Ishikawa (cell line): ENCODE measurements at regions not wholly inside any gene's neighbourhood (a gene's known extent, or its start where the extent isn't known, plus 50 kb on each side); places are given as distances from the start of the nearest gene placed in this dataset.

ENCODE experiments used
- CEBPB ChIP-seq: IDR thresholded peaks from 2 replicates; pipeline ENCODE4 v1.6.1; 2012
- CREB1 ChIP-seq: IDR thresholded peaks from 2 replicates; pipeline ENCODE4 v1.6.1; 2012; ENCODE audit warnings: low read depth
- EGR1 ChIP-seq: IDR thresholded peaks from 2 replicates; pipeline ENCODE4 v1.6.1; 2012
- EP300 ChIP-seq: IDR thresholded peaks from 2 replicates; pipeline ENCODE4 v1.6.1; 2012; ENCODE audit warnings: borderline replicate concordance
- FOXM1 ChIP-seq: IDR thresholded peaks from 2 replicates; pipeline ENCODE4 v1.6.1; 2012; ENCODE audit warnings: low read depth, borderline replicate concordance
- NFIC ChIP-seq: IDR thresholded peaks from 2 replicates; pipeline ENCODE4 v1.6.1; 2012
- RAD21 ChIP-seq: IDR thresholded peaks from 2 replicates; pipeline ENCODE4 v1.6.1; 2012; ENCODE audit warnings: low read depth
- TAF1 ChIP-seq: IDR thresholded peaks from 2 replicates; pipeline ENCODE4 v1.6.1; 2012; ENCODE audit warnings: low read depth, mild to moderate bottlenecking
- TCF12 ChIP-seq: IDR thresholded peaks from 2 replicates; pipeline ENCODE4 v1.6.1; 2012; ENCODE audit warnings: low read depth
- TEAD4 ChIP-seq: IDR thresholded peaks from 2 replicates; pipeline ENCODE4 v1.6.1; 2012
- YY1 ChIP-seq: IDR thresholded peaks from 2 replicates; pipeline ENCODE4 v1.6.1; 2012; ENCODE audit warnings: low read depth
- ZBTB7A ChIP-seq: IDR thresholded peaks from 2 replicates; pipeline ENCODE4 v1.6.1; 2012; ENCODE audit warnings: low read depth
- TF ChIP-seq, protein P1 (sequence below): IDR thresholded peaks from 2 replicates; pipeline ENCODE4 v1.6.1; 2012; ENCODE audit warnings: low read depth, mild to moderate bottlenecking
- TF ChIP-seq, protein P2 (sequence below): IDR thresholded peaks from 2 replicates; pipeline ENCODE4 v1.6.1; 2012
- TF ChIP-seq, protein P3 (sequence below): IDR thresholded peaks from 2 replicates; pipeline ENCODE4 v1.6.1; 2012

DNA sequence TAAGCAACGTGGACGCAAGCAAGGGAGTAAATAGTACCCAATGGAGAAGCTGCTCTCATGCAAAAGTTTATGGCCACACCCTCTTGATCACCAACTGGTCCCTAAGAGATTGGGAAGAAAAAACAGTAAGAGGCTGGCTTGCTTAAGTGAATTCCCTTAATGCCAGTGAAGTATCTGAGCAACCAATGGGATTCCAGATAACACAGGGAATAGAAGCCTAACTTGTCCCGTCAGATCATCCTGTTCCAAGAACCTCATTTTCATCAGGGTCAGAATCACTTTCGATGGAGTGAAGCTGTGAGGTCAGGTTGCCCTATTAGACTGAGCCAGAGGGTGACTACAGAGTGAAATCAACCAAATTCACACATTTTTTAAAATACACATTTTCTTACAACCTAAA, 104.3 kb downstream of the CD47 start:
- TF ChIP-seq RAD21 (no peak), ZBTB7A (no peak), FOXM1 (no peak), TCF12 (no peak), YY1 (no peak), TAF1 (no peak), EGR1 (no peak), NFIC (no peak), TEAD4 (no peak), CREB1 (no peak), EP300 (no peak), CEBPB (no peak)
- TF ChIP-seq, protein P1, sequence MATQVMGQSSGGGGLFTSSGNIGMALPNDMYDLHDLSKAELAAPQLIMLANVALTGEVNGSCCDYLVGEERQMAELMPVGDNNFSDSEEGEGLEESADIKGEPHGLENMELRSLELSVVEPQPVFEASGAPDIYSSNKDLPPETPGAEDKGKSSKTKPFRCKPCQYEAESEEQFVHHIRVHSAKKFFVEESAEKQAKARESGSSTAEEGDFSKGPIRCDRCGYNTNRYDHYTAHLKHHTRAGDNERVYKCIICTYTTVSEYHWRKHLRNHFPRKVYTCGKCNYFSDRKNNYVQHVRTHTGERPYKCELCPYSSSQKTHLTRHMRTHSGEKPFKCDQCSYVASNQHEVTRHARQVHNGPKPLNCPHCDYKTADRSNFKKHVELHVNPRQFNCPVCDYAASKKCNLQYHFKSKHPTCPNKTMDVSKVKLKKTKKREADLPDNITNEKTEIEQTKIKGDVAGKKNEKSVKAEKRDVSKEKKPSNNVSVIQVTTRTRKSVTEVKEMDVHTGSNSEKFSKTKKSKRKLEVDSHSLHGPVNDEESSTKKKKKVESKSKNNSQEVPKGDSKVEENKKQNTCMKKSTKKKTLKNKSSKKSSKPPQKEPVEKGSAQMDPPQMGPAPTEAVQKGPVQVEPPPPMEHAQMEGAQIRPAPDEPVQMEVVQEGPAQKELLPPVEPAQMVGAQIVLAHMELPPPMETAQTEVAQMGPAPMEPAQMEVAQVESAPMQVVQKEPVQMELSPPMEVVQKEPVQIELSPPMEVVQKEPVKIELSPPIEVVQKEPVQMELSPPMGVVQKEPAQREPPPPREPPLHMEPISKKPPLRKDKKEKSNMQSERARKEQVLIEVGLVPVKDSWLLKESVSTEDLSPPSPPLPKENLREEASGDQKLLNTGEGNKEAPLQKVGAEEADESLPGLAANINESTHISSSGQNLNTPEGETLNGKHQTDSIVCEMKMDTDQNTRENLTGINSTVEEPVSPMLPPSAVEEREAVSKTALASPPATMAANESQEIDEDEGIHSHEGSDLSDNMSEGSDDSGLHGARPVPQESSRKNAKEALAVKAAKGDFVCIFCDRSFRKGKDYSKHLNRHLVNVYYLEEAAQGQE = no peak
- TF ChIP-seq, protein P2, sequence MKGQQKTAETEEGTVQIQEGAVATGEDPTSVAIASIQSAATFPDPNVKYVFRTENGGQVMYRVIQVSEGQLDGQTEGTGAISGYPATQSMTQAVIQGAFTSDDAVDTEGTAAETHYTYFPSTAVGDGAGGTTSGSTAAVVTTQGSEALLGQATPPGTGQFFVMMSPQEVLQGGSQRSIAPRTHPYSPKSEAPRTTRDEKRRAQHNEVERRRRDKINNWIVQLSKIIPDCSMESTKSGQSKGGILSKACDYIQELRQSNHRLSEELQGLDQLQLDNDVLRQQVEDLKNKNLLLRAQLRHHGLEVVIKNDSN = no peak
- TF ChIP-seq, protein P3, sequence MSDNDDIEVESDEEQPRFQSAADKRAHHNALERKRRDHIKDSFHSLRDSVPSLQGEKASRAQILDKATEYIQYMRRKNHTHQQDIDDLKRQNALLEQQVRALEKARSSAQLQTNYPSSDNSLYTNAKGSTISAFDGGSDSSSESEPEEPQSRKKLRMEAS = no peak

DNA sequence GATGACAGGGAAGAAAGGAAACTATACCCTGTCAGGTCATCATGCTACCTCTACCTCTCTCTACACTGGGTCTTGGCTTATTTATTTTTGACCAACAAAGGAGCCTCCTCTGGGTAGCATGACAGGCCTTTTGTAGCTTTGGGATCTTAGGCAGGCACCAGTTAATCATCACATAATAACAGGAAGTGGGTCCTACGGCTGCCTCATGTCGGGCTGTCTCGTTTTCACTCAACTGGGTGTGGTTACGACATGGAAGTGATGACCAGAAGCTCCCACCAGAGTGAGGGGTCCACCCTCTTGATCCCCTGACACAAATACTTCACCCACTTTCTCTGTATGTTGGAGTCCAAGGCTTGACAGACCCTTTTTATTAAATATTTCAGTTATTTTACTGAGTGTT, 105.3 kb downstream of the CD47 start:
- TF ChIP-seq TAF1 (no peak), EGR1 (no peak), TEAD4 (no peak), YY1 (no peak), CREB1 (no peak), CEBPB (no peak), EP300 (no peak), ZBTB7A (no peak), RAD21 (no peak), NFIC (no peak), FOXM1 (no peak)
- TF ChIP-seq, protein P3 = no peak
- TF ChIP-seq, protein P2 = no peak
- TF ChIP-seq, protein P1 = no peak

DNA sequence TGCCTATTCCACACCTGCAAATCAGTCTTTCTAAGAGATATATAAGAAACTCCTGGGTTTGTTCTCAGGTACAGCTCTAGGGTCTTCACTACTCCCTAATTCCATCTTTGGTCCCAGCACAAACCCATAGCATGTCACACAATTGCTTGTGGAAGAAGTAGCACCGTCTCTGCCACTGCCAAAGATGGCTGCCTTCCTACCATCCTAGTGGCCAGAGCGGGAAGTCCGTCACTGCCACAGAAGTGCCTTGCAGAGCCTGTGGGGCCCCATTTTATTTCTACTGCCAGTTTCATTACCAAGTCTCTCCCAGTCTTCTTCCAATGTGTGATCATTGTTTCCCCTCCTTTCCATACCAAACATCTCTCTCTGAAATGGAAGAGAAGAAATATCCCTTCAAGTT, 107.6 kb downstream of the CD47 start:
- TF ChIP-seq EGR1 (no peak), NFIC (no peak), TCF12 (no peak), YY1 (no peak), CEBPB (no peak), TEAD4 (no peak), TAF1 (no peak), EP300 (no peak), ZBTB7A (no peak), FOXM1 (no peak), CREB1 (no peak), RAD21 (no peak)
- TF ChIP-seq, protein P1 = no peak
- TF ChIP-seq, protein P2 = no peak
- TF ChIP-seq, protein P3 = no peak

DNA sequence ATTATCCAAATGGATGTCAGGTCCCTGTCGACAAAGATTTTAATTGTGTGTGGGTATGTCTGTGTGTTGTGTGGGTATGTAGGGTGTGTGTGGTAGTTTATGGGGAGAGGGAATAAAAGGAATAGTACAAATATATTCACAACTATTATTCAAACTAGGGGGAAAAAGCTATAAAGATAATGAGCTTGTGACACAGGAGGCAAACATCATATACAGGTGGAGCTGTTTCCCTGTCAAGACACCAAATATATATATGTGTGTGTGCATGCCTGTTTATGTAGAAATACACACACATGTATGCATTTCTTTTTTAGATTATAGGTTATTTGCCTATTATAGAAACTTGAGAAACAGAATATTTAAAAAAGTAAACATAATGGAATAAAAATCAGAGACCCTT, 108.7 kb downstream of the CD47 start:
- TF ChIP-seq CREB1 (no peak), FOXM1 (no peak), EP300 (no peak), RAD21 (no peak), TEAD4 (no peak), ZBTB7A (no peak), TAF1 (no peak), CEBPB (no peak)
- TF ChIP-seq, protein P1 = no peak
